ENCODE measurements at regions not wholly inside any gene's neighbourhood (a gene's known extent, or its start where the extent isn't known, plus 50 kb on each side); places are given as distances from the start of the nearest gene placed in this dataset.

DNA sequence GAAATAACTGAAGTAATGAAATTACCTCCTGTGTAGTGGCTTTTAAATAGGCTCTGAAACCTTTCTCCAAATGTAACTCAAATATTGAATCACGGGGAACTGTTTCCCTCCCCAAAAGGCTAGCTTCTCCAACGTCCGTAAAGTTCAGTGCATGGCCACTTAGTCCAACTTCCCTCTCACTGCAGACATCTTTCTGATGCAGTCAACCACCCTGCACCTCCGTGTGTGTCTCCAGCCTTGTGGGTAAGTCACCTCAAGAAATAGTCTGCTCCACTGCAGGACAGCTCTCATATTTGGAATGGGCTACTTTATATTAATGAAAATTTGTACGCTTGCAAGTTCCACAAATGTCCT, 152.5 kb upstream of the CYRIA start:
- no peak overlapping the region for H3K4me2 ChIP-seq
- peaks cover 9% of the 10 kb centered on the region; the same call in 2 of the 3 replicates for H3K4me1 Mint-ChIP-seq
- no peak for TF ChIP-seq STAT1 (IDR thresholded peaks at IDR 0.05; ENCODE audit: unreplicated experiment)
- no peaks in the 10 kb centered on the region for H3F3A ChIP-seq (replicated peaks; ENCODE audit: low read depth)
- no peaks in the 10 kb centered on the region for H3K36me3 Mint-ChIP-seq (ENCODE audit: low read depth)
- ATAC-seq, result no peak
- H4K20me1 ChIP-seq (replicated peaks; ENCODE audit: insufficient read depth), result no peaks in the 10 kb centered on the region
- H3K4me1 ChIP-seq (ENCODE audit: insufficient read depth), result peaks cover 12% of the 10 kb centered on the region; the same call in 1 of the 2 replicates
- H2AFZ ChIP-seq, result no peak overlapping the region
- H3K4me3 ChIP-seq, result no peak overlapping the region
- no peaks in the 10 kb centered on the region for H3K9me3 Mint-ChIP-seq
- no peak overlapping the region for H3K27ac Mint-ChIP-seq
- no peaks in the 10 kb centered on the region for H3K36me3 ChIP-seq (ENCODE audit: insufficient read depth)
- H3K27ac ChIP-seq (ENCODE audit: low read depth), result no peak overlapping the region
- no peak for DNase-seq (ENCODE audit: low spot score)
- no peaks in the 10 kb centered on the region for H3K27me3 ChIP-seq (ENCODE audit: insufficient read depth)
- no peaks in the 10 kb centered on the region for H3K79me2 ChIP-seq (replicated peaks; ENCODE audit: insufficient read depth)
- no peaks in the 10 kb centered on the region for H3K27me3 Mint-ChIP-seq (ENCODE audit: insufficient read depth, low read depth, poor library complexity)
- no peaks in the 10 kb centered on the region for H3K9me2 ChIP-seq (ENCODE audit: insufficient read depth)
- no peak overlapping the region for H3K4me3 Mint-ChIP-seq

DNA sequence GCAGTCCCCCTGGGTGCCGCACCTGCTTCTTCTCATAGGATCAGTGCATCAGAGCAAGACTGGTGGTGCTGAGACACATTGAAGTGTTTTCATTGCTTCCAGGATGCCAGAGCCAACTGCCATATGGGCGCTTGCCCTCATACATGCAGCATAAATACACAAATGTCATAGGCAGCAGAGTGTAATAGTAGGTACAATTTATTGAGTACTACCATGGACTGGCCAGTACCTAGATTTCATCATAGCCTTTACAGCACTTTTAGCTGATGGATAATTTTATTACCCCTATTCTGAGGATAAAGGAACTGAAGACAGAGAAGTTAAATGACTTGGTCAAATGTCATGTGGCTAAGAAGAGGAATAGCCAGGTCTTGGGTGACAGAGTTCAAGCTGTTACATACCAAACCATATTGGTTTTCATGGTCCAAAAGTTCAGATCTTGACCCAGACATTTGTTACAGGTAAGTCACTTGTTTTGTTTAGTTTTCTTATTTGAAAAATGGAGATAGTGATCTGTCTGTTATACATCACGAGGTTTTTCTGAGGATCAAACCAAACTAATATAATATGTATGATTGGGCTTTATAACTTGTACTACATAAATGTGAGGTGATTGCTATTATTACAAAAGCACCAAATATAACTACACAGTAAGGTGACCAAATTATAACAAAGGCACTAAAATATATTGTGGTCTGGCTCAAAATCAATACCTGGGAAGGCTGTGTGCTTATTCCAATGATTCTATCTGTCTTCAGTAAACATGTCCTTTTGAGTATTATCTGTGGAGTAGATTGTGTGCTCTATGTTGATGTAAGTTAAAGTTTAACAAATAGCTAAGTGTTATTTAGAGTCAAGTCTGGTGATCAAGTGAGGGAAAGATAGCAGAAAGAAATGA, 151.9 kb upstream of the CYRIA start:
- Histone ChIP-seq H3K79me2 (replicated peaks; ENCODE audit: insufficient read depth) (no peaks in the 10 kb centered on the region), H3K4me3 (no peak overlapping the region), H4K20me1 (replicated peaks; ENCODE audit: insufficient read depth) (no peaks in the 10 kb centered on the region), H3K27ac (ENCODE audit: low read depth) (no peak overlapping the region), H2AFZ (no peak overlapping the region), H3K4me2 (no peak overlapping the region), H3K4me1 (ENCODE audit: insufficient read depth) (peaks cover 12% of the 10 kb centered on the region; the same call in 1 of the 2 replicates), H3K9me2 (ENCODE audit: insufficient read depth) (no peaks in the 10 kb centered on the region), H3F3A (replicated peaks; ENCODE audit: low read depth) (no peaks in the 10 kb centered on the region), H3K36me3 (ENCODE audit: insufficient read depth) (no peaks in the 10 kb centered on the region), H3K27me3 (ENCODE audit: insufficient read depth) (no peaks in the 10 kb centered on the region)
- Mint-ChIP-seq H3K27ac (no peak overlapping the region), H3K4me3 (no peak overlapping the region), H3K9me3 (no peaks in the 10 kb centered on the region), H3K4me1 (peaks cover 8% of the 10 kb centered on the region; the same call in 2 of the 3 replicates), H3K36me3 (ENCODE audit: low read depth) (no peaks in the 10 kb centered on the region), H3K27me3 (ENCODE audit: insufficient read depth, low read depth, poor library complexity) (no peaks in the 10 kb centered on the region)
- TF ChIP-seq, protein P1, sequence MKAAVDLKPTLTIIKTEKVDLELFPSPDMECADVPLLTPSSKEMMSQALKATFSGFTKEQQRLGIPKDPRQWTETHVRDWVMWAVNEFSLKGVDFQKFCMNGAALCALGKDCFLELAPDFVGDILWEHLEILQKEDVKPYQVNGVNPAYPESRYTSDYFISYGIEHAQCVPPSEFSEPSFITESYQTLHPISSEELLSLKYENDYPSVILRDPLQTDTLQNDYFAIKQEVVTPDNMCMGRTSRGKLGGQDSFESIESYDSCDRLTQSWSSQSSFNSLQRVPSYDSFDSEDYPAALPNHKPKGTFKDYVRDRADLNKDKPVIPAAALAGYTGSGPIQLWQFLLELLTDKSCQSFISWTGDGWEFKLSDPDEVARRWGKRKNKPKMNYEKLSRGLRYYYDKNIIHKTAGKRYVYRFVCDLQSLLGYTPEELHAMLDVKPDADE (IDR thresholded peaks at IDR 0.05), result no peak
- TF ChIP-seq JUNB (IDR thresholded peaks at IDR 0.05; ENCODE audit: unreplicated experiment), result no peak
- no peak for ATAC-seq
- no peak for DNase-seq (ENCODE audit: low spot score)

DNA sequence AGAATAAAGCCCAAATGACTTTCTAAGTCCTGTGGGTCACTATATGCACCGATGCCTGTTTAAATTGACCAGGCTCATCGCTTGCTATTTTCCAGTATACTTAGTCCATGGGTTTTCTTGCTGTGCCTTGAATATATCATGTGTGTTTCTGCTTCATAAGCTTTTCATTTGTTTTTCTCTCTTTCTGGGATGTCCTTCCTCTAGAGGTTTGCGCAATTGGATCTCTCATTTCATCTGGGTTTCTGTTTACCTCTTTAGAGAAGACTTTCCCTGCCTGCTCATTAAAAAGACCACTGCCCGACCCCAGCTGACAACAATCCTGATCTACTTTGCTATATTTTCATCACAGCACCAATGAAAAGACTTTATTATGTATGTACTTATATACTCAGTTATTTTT, 150.9 kb upstream of the CYRIA start:
- H3K4me3 Mint-ChIP-seq, result no peak overlapping the region
- no peak overlapping the region for H3K27ac Mint-ChIP-seq
- H3K4me1 Mint-ChIP-seq, result no peaks in the 10 kb centered on the region; the same call in 2 of the 3 replicates
- no peak overlapping the region for H3K4me3 ChIP-seq
- no peaks in the 10 kb centered on the region for H4K20me1 ChIP-seq (replicated peaks; ENCODE audit: insufficient read depth)
- no peak for TF ChIP-seq POLR2AphosphoS5 (IDR thresholded peaks at IDR 0.05; ENCODE audit: low read depth)
- TF ChIP-seq CREB1 (CRISPR knock-in tag; IDR thresholded peaks at IDR 0.05; ENCODE audit: low read depth), result no peak
- TF ChIP-seq EZH2 (IDR thresholded peaks at IDR 0.05; ENCODE audit: low read depth, unreplicated experiment), result no peak
- TF ChIP-seq, protein P2, sequence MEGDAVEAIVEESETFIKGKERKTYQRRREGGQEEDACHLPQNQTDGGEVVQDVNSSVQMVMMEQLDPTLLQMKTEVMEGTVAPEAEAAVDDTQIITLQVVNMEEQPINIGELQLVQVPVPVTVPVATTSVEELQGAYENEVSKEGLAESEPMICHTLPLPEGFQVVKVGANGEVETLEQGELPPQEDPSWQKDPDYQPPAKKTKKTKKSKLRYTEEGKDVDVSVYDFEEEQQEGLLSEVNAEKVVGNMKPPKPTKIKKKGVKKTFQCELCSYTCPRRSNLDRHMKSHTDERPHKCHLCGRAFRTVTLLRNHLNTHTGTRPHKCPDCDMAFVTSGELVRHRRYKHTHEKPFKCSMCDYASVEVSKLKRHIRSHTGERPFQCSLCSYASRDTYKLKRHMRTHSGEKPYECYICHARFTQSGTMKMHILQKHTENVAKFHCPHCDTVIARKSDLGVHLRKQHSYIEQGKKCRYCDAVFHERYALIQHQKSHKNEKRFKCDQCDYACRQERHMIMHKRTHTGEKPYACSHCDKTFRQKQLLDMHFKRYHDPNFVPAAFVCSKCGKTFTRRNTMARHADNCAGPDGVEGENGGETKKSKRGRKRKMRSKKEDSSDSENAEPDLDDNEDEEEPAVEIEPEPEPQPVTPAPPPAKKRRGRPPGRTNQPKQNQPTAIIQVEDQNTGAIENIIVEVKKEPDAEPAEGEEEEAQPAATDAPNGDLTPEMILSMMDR (conservative IDR thresholded peaks at IDR 0.05; ENCODE audit: low read depth in 2 of 2), result no peak
- TF ChIP-seq, protein P1 (IDR thresholded peaks at IDR 0.05), result no peak
- no peak for TF ChIP-seq STAT1 (IDR thresholded peaks at IDR 0.05; ENCODE audit: unreplicated experiment)
- TF ChIP-seq NANOG (IDR thresholded peaks at IDR 0.05; ENCODE audit: borderline replicate concordance), result no peak
- H3K9me2 ChIP-seq (ENCODE audit: insufficient read depth), result no peaks in the 10 kb centered on the region
- no peaks in the 10 kb centered on the region for H3F3A ChIP-seq (replicated peaks; ENCODE audit: low read depth)
- peaks cover 2% of the 10 kb centered on the region; the same call in 1 of the 2 replicates for H3K4me1 ChIP-seq (ENCODE audit: insufficient read depth)
- H3K79me2 ChIP-seq (replicated peaks; ENCODE audit: insufficient read depth), result no peaks in the 10 kb centered on the region
- DNase-seq (ENCODE audit: low spot score), result no peak
- no peak overlapping the region for H3K4me2 ChIP-seq
- no peaks in the 10 kb centered on the region for H3K27me3 ChIP-seq (ENCODE audit: insufficient read depth)
- no peaks in the 10 kb centered on the region for H3K36me3 Mint-ChIP-seq (ENCODE audit: low read depth)
- H3K27me3 Mint-ChIP-seq (ENCODE audit: insufficient read depth, low read depth, poor library complexity), result no peaks in the 10 kb centered on the region
- H3K9me3 Mint-ChIP-seq, result no peaks in the 10 kb centered on the region
- H3K36me3 ChIP-seq (ENCODE audit: insufficient read depth), result no peaks in the 10 kb centered on the region
- H3K27ac ChIP-seq (ENCODE audit: low read depth), result no peak overlapping the region
- H2AFZ ChIP-seq, result no peak overlapping the region
- ATAC-seq, result no peak

Data from GM23338 (cell line).